Right lobe of liver (tissue), 6 donors: ENCODE measurements at regions not wholly inside any gene's neighbourhood (a gene's known extent, or its start where the extent isn't known, plus 50 kb on each side); places are given as distances from the start of the nearest gene placed in this dataset.

Experiments
- ATAC-seq, 4 donors: fragments of 200-7000 bp; cut with Tn5 transposase; one replicate each; pipeline ENCODE4 v1.9.1; 2020; ENCODE audit warnings: mild to moderate bottlenecking in 4 of 4, moderate library complexity in 4 of 4
- DNase-seq, 3 donors: peaks; one replicate each; pipeline ENCODE4 v3.0.0-alpha.2; 2020
- H3K27ac ChIP-seq, 3 donors: fragments of 200-600 bp; one replicate each; pipeline ENCODE4 v1.8.0; 2022
- H3K27me3 ChIP-seq, 2 donors: fragments of 200-600 bp; one replicate each; pipeline ENCODE4 v1.8.0; 2022
- H3K36me3 ChIP-seq, 4 donors: fragments of 200-600 bp; sonication (generic) in 1 of 4; one replicate each; pipeline versions ENCODE4 v1.5.1 to v1.8.0; 2017 to 2022; ENCODE audit warnings: control low read depth in 1 of 4
- H3K4me1 ChIP-seq, 4 donors: fragments of 200-600 bp; sonication (generic) in 1 of 4; one replicate each; pipeline versions ENCODE4 v1.5.1 to v1.8.0; 2017 to 2022; ENCODE audit warnings: control low read depth in 1 of 4
- H3K4me3 ChIP-seq, 3 donors: fragments of 200-600 bp; one replicate each; pipeline ENCODE4 v1.8.0; 2022
- H3K9me3 ChIP-seq, 4 donors: fragments of 200-600 bp; sonication (generic) in 1 of 4; one replicate each; pipeline versions ENCODE4 v1.5.1 to v1.8.0; 2017 to 2022; ENCODE audit warnings: control low read depth in 1 of 4
- POLR2A ChIP-seq: fragments of 450-650 bp; IDR thresholded peaks from one replicate; pipeline ENCODE4 v1.6.1; 2017; ENCODE audit warnings: antibody characterized with exemption, mild to moderate bottlenecking
- WGBS: methylation state at CpG from one replicate; pipeline ENCODE4 v1.1.6; 2018; ENCODE audit warnings: low coverage, low lambda C conversion rate; ENCODE audit not compliant: insufficient coverage; ENCODE audit errors: missing lambda C conversion rate; 5-methylcytosine and 5-hydroxymethylcytosine counted together
- intact Hi-C, 2 donors: fragments of 100-400 bp; cut with DNase I; formaldehyde crosslinking; loops; one replicate each; pipeline versions ENCODE4 v1.11.2 to v1.14.1; 2022
- TF ChIP-seq, protein P1 (sequence below), 4 donors: fragments of 200-600 bp in 3 of 4; fragments of 450-650 bp in 1 of 4; IDR thresholded peaks; one replicate each; pipeline versions ENCODE4 v1.5.1 to v1.8.0; 2016 to 2022; ENCODE audit warnings: antibody characterized with exemption in 4 of 4, mild to moderate bottlenecking in 2 of 4
- donor health status: DM: no; HTN: yes; CAD: no.
- donor health status: DM: no; HTN: no; CAD: no.
- donor health status: DM: no; HTN: no; CAD: no.
- donor health status: DM: no; HTN: yes; CAD: no.
- donor health status: DM: no; HTN: yes; CAD: no.

DNA sequence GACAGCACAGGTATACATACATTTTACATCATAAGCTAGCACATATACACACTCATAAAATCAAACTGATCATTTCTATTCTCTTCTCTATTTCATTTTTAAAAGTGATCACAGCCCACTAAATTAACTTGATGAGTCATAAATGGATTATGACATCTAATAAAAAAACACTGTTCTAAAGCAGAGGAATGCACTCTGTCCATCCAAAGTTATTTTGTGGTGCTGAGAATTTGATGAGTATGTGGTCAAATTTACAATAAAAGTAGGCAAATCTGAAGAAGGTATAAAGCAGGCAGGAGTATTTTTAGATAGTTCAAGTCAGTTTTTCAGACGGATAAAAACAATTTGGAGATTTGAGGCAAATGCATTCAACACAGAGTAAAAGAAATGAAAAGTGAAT is 104.4 kb downstream of the NOL4 start:
- no peak for DNase-seq
- Histone ChIP-seq H3K36me3 (no peaks in the 10 kb centered on the region), H3K9me3 (no peaks in the 10 kb centered on the region), H3K4me1 (peaks cover 0 to 17% (median 4%) of the 10 kb centered on the region in 4 donors), H3K27me3 (no peaks in the 10 kb centered on the region), H3K4me3 (peak overlapping the region in 1 of 3 donors; percentile 27), H3K27ac (no peak overlapping the region)
- intact Hi-C loops: no loop called here
- no peak for ATAC-seq
- no peak for TF ChIP-seq POLR2A
- TF ChIP-seq, protein P1, sequence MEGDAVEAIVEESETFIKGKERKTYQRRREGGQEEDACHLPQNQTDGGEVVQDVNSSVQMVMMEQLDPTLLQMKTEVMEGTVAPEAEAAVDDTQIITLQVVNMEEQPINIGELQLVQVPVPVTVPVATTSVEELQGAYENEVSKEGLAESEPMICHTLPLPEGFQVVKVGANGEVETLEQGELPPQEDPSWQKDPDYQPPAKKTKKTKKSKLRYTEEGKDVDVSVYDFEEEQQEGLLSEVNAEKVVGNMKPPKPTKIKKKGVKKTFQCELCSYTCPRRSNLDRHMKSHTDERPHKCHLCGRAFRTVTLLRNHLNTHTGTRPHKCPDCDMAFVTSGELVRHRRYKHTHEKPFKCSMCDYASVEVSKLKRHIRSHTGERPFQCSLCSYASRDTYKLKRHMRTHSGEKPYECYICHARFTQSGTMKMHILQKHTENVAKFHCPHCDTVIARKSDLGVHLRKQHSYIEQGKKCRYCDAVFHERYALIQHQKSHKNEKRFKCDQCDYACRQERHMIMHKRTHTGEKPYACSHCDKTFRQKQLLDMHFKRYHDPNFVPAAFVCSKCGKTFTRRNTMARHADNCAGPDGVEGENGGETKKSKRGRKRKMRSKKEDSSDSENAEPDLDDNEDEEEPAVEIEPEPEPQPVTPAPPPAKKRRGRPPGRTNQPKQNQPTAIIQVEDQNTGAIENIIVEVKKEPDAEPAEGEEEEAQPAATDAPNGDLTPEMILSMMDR (IDR thresholded peaks at IDR 0.05): no peak
- WGBS: 24% methylated on average over 1 of the region's 1 CpG

DNA sequence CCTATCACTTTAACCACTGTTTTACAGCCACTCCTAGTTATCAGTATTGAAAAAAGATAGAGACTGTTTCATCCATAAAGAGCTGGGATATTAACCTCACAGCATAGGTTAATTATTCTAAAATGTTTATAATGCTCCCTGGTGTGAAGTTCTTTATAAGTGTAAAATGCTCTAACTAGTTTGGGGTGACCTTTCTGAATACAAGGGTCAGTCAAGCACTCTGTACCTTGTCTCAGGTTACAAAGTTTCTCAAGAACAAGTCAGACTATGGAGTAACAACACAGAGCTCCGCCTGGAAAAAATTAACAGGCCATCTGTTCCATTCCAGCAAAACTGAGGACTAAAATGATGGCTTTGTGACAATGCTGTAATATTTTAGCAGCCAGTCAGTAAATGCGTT is 107.4 kb downstream of the NOL4 start:
- Histone ChIP-seq H3K36me3 (no peaks in the 10 kb centered on the region), H3K4me1 (peaks cover 0 to 9% (median 4%) of the 10 kb centered on the region in 4 donors), H3K4me3 (no peak overlapping the region), H3K27ac (no peak overlapping the region), H3K27me3 (no peaks in the 10 kb centered on the region), H3K9me3 (no peaks in the 10 kb centered on the region)
- ATAC-seq: peak in 3 of 4 donors; percentile 16 to 32 (median 24)
- TF ChIP-seq, protein P1 (IDR thresholded peaks at IDR 0.05): no peak
- no peak for TF ChIP-seq POLR2A
- 43% methylated on average over 2 of the region's 2 CpGs for WGBS
- DNase-seq: no peak
- intact Hi-C loops: no loop called here

DNA sequence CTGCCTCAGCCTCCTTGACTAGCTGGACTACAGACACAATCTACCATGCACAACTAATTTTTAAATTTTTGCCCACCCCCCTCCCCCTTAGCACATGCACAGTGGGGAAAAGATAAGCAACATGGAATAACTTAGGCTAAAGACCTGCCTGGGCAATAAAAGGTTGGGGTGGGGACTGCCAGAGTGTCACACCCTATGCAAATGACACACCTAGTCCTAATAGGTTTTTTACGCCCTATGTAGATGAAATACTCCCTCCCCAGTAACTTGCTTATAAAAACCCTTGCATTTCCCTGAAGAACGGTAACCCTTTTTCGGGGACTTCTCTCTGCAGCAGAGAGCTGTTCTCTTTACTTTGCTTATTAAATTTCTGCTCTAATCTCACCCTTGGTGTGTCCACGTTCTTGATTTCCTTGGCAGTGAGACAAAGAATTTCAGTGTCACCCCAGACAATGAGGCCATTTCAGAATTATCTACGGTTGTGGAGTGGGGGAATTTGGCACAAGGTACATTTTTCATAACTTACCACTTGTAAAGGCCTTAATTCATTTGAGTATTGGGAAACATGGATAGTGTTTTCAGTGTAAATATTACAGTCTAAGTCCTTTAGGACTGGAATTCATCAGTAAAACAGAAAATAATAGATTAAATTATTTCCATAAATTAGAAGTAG is 109.2 kb downstream of the NOL4 start:
- Histone ChIP-seq H3K4me3 (no peak overlapping the region), H3K9me3 (no peaks in the 10 kb centered on the region), H3K27ac (no peak overlapping the region), H3K27me3 (no peaks in the 10 kb centered on the region), H3K4me1 (no peaks in the 10 kb centered on the region), H3K36me3 (no peaks in the 10 kb centered on the region)
- intact Hi-C loops: no loop called here
- ATAC-seq: no peak
- TF ChIP-seq, protein P1 (IDR thresholded peaks at IDR 0.05): no peak
- no peak for TF ChIP-seq POLR2A
- no peak for DNase-seq
- WGBS: 63% methylated on average over 5 of the region's 5 CpGs

DNA sequence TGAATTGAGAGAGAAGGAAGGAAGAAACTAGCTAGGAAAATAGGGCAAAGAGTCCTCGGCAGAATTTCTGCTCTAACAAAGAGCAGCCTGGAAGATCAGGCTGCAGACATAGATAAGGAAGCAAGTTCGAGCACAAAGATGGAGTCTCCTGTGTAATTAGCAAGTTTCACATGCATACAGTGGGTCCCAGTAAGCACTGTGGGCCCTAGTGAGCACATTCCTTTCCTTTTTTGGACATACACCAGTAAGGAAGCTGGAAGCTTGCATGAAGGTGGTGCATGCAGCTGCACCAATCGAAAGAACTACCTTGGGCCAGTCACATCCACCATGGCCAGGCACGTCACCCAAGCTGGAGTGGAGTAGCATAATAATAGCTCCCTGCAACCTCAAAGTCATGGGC is 109.7 kb downstream of the NOL4 start:
- Histone ChIP-seq H3K4me3 (no peak overlapping the region), H3K27ac (no peak overlapping the region), H3K27me3 (no peaks in the 10 kb centered on the region), H3K4me1 (no peaks in the 10 kb centered on the region), H3K36me3 (no peaks in the 10 kb centered on the region), H3K9me3 (no peaks in the 10 kb centered on the region)
- DNase-seq: no peak
- no peak for ATAC-seq
- WGBS: 60% methylated on average over 2 of the region's 4 CpGs
- TF ChIP-seq, protein P1 (IDR thresholded peaks at IDR 0.05): no peak
- intact Hi-C loops: no loop called here

DNA sequence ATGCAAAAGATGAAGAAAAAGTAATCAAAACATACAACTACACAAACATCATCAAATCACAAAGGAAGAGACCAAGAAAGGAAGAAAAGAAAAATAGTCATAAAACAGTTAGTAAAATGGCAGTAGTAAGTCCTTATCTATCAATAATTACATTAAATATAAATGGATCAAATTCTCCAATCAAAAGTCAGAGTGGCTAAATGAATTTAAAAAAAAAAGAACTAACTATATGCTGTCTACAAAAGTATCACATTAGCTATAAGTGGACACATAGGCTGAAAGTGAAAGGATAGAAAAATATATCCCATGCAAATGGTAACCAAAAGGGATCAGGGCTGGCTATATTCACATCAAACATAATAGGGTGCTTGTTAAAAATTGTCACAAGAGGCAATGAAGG is 116.5 kb downstream of the NOL4 start:
- H3K27me3 ChIP-seq: no peaks in the 10 kb centered on the region
- DNase-seq (no peak), ATAC-seq (no peak)
- H3K4me1 ChIP-seq: no peaks in the 10 kb centered on the region
- no peaks in the 10 kb centered on the region for H3K9me3 ChIP-seq
- intact Hi-C loops: no loop called here
- H3K36me3 ChIP-seq: no peaks in the 10 kb centered on the region
- no peak overlapping the region for H3K4me3 ChIP-seq
- H3K27ac ChIP-seq: no peak overlapping the region
- no peak for TF ChIP-seq POLR2A
- TF ChIP-seq, protein P1 (IDR thresholded peaks at IDR 0.05): no peak
